Heart right ventricle (tissue), 16 donors: ENCODE measurements at regions not wholly inside any gene's neighbourhood (a gene's known extent, or its start where the extent isn't known, plus 50 kb on each side); places are given as distances from the start of the nearest gene placed in this dataset.

ENCODE experiments used
- ATAC-seq, 8 donors: fragments of 200-7000 bp; cut with Tn5 transposase; one replicate each; pipeline ENCODE4 v1.9.1; 2020; ENCODE audit warnings: mild to moderate bottlenecking in 8 of 8, moderate library complexity in 8 of 8, moderate number of reproducible peaks in 1 of 8
- DNase-seq, 2 donors: peaks; one replicate each; pipeline ENCODE4 v3.0.0-alpha.2; 2020
- H3K27ac ChIP-seq, 10 donors: fragments of 200-600 bp; sonication (generic) in 2 of 10; one replicate each; pipeline versions ENCODE4 v1.5.0 to v1.8.0; 2020 to 2022; ENCODE audit warnings: mild to moderate bottlenecking in 3 of 10
- H3K27me3 ChIP-seq, 7 donors: fragments of 200-600 bp; one replicate each; pipeline ENCODE4 v1.8.0; 2021 to 2022; ENCODE audit warnings: mild to moderate bottlenecking in 2 of 7
- H3K36me3 ChIP-seq, 9 donors: fragments of 200-600 bp; sonication (generic) in 1 of 9; one replicate each; pipeline versions ENCODE4 v1.5.0 to v1.8.0; 2020 to 2022; ENCODE audit warnings: mild to moderate bottlenecking in 2 of 9
- H3K4me1 ChIP-seq, 9 donors: fragments of 200-600 bp; sonication (generic) in 1 of 9; one replicate each; pipeline versions ENCODE4 v1.5.0 to v1.8.0; 2020 to 2022; ENCODE audit warnings: mild to moderate bottlenecking in 4 of 9
- H3K4me3 ChIP-seq, 10 donors: fragments of 200-600 bp; sonication (generic) in 2 of 10; one replicate each; pipeline versions ENCODE4 v1.5.0 to v1.8.0; 2020 to 2022; ENCODE audit warnings: mild to moderate bottlenecking in 7 of 10, moderate library complexity in 2 of 10
- H3K9me3 ChIP-seq, 11 donors: fragments of 200-600 bp in 10 of 11; sonication (generic) in 2 of 11; one replicate each; pipeline versions ENCODE4 v1.5.0 to v1.8.0; 2013 to 2022; ENCODE audit warnings: mild to moderate bottlenecking in 2 of 11, control low read depth in 1 of 11, moderate library complexity in 1 of 11
- WGBS, 2 donors: extraction: QIAGEN DNeasy Blood & Tissue Kit; methylation state at CpG; one replicate each; pipeline ENCODE4 v1.1.7; 2013; ENCODE audit warnings: inconsistent platforms in 1 of 2; 5-methylcytosine and 5-hydroxymethylcytosine counted together
- intact Hi-C, 10 donors: fragments of 100-400 bp; cut with DNase I; formaldehyde crosslinking; loops; one replicate each; pipeline versions ENCODE4 v1.11.1 to v1.14.2; 2022
- TF ChIP-seq, protein P1 (sequence below), 9 donors: fragments of 200-600 bp; sonication (generic) in 2 of 9; IDR thresholded peaks; one replicate each; pipeline versions ENCODE4 v1.5.0 to v1.8.0; 2021 to 2022; ENCODE audit warnings: antibody characterized with exemption in 9 of 9, mild to moderate bottlenecking in 5 of 9, moderate library complexity in 1 of 9
- donor health status: Arrhythmogenic right ventricular cardiomyopathy.
- donor health status: ischemic (EF 13 %, LVEDD 7.1; RV severe dilation, severe dysfunction).
- donor health status: healthy with polysubstance abuse.
- donor health status: DM: no; HTN: yes; CAD: no.
- donor health status: DM: no; HTN: no; CAD: no.
- donor health status: ischemic (EF 25% LVEDD 6.9; RV normal size, moderate dysfunction).
- donor health status: ischemic (EF 25% LVEDD 5.7; RV mildly dilated, moderate dysfunction).
- donor health status: healthy.
- donor health status: DM: yes; HTN: yes; CAD: no.
- donor health status: Ischemic cardiomyopathy.
- donor health status: ischemic (EF 35%, LVEDD 5.7; RV mildly dilated, moderate dysfunction).
- donor health status: nonischemic (EF 11% LVEDD 7.7; RV severe dilation, severe dysfunction).
- donor health status: DM: yes; HTN: yes; CAD: no.
- donor health status: PGD.
- donor health status: ischemic (EF 29% LVEDD 5.4; RV normal size, mild dysfunction).
- donor health status: nonischemic (EF 23%, LVEDD 6.1; RV moderate dilation, normal function).

DNA sequence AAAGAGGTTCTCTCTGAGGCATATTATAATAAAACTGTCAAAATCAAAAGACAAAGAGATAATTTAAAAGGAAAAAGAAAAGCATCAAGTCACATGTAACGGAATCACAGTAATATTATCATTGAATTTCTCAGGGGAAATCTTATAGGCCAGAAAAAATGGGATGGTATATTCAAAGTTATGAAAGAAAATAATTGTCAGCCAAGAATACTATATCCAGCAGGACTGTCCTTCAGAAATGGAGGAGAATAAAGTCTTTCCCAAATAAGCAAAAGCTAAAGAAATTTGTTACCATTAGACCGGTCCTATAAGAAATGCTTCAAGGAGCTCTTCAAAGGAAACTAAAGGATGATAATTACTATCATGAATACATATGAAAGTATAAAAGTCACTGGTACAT, 342.0 kb upstream of the GRAMD2B start:
- Histone ChIP-seq H3K4me1 (no peaks in the 10 kb centered on the region), H3K36me3 (no peaks in the 10 kb centered on the region), H3K27me3 (no peaks in the 10 kb centered on the region), H3K9me3 (peaks cover 0 to 55% (median 15%) of the 10 kb centered on the region in 11 donors), H3K27ac (no peak overlapping the region), H3K4me3 (no peak overlapping the region)
- no peak for ATAC-seq
- intact Hi-C loops: no loop called here
- 97 to 98% methylated on average over 2 of the region's 2 CpGs for WGBS, 2 donors
- no peak for DNase-seq
- TF ChIP-seq, protein P1, sequence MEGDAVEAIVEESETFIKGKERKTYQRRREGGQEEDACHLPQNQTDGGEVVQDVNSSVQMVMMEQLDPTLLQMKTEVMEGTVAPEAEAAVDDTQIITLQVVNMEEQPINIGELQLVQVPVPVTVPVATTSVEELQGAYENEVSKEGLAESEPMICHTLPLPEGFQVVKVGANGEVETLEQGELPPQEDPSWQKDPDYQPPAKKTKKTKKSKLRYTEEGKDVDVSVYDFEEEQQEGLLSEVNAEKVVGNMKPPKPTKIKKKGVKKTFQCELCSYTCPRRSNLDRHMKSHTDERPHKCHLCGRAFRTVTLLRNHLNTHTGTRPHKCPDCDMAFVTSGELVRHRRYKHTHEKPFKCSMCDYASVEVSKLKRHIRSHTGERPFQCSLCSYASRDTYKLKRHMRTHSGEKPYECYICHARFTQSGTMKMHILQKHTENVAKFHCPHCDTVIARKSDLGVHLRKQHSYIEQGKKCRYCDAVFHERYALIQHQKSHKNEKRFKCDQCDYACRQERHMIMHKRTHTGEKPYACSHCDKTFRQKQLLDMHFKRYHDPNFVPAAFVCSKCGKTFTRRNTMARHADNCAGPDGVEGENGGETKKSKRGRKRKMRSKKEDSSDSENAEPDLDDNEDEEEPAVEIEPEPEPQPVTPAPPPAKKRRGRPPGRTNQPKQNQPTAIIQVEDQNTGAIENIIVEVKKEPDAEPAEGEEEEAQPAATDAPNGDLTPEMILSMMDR (IDR thresholded peaks at IDR 0.05): no peak

DNA sequence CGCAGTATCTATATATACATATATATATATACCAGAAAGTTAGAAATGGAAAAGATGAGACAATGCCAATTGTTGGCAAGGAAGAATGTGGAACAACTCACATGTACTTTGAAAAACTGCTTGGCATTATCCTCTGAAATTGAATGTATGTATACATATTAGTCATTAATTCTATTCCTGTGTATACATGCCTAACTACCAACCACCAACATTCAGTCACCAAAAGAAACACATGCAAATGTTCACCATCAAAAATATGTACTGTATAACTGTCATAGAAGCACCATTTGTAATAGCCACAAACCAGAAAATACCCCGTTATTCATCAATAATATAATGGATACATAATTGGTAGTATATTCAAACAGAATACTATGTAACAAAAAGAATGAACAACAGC, 330.2 kb upstream of the GRAMD2B start:
- DNase-seq (no peak), ATAC-seq (no peak)
- Histone ChIP-seq H3K4me3 (no peak overlapping the region), H3K27me3 (no peaks in the 10 kb centered on the region), H3K36me3 (no peaks in the 10 kb centered on the region), H3K4me1 (no peaks in the 10 kb centered on the region), H3K9me3 (peaks cover 0 to 18% (median 0%) of the 10 kb centered on the region in 11 donors), H3K27ac (no peak overlapping the region)
- intact Hi-C loops: no loop called here
- TF ChIP-seq, protein P1 (IDR thresholded peaks at IDR 0.05): no peak
- 46 to 48% methylated on average over 2 of the region's 2 CpGs for WGBS, 2 donors

DNA sequence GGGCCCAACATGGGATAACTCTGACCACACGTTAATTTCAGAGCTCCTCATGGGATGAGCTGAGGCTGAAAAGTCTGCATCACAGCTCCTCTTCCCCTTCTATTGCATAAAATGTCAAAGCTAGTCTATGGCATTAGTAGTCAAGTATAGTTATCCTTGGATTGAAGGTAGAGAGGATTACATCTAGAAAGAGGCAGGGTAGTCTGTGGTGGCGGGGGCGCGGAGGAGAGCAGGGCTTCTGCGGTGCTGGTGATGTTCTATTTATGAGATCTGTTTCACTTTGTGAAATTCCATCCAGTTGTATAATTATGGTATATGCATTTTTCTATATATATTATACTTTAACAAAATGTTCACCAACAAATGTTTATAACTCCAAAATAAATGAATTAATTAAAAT, 329.5 kb upstream of the GRAMD2B start:
- intact Hi-C loops: no loop called here
- Histone ChIP-seq H3K27me3 (no peaks in the 10 kb centered on the region), H3K4me1 (no peaks in the 10 kb centered on the region), H3K27ac (no peak overlapping the region), H3K4me3 (no peak overlapping the region), H3K9me3 (peaks cover 0 to 18% (median 0%) of the 10 kb centered on the region in 11 donors), H3K36me3 (no peaks in the 10 kb centered on the region)
- TF ChIP-seq, protein P1 (IDR thresholded peaks at IDR 0.05): no peak
- no peak for DNase-seq
- ATAC-seq: no peak
- WGBS, 2 donors: 91 to 93% methylated on average over 5 of the region's 5 CpGs

DNA sequence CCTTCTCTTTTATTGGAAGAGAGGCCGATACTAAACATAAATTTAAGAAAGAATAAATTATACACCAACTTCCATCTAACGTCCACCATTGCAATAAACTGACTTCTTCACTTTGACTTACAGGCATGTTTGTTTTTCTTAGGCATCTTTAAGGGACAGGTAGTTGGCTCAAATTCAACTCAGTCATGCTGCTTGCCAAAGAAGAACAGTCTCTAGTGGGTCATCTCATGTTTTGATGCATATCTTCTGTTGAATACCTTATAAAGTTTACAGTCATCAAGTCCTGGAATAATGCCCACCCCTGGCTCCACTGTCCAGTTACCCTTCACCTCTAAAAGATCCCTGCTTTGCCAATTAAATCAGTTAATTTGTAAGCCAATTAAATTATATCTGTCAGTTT, 328.2 kb upstream of the GRAMD2B start:
- WGBS, 2 donors: 84 to 90% methylated on average over 2 of the region's 2 CpGs
- no peaks in the 10 kb centered on the region for H3K4me1 ChIP-seq
- TF ChIP-seq, protein P1 (IDR thresholded peaks at IDR 0.05): no peak
- H3K4me3 ChIP-seq: no peak overlapping the region
- no peak for ATAC-seq
- intact Hi-C loops: no loop called here
- H3K27ac ChIP-seq: no peak overlapping the region
- H3K27me3 ChIP-seq: no peaks in the 10 kb centered on the region
- peaks cover 0 to 15% (median 0%) of the 10 kb centered on the region in 11 donors for H3K9me3 ChIP-seq
- no peak for DNase-seq
- H3K36me3 ChIP-seq: no peaks in the 10 kb centered on the region
